GM20000 (cell line): ENCODE measurements at regions not wholly inside any gene's neighbourhood (a gene's known extent, or its start where the extent isn't known, plus 50 kb on each side); places are given as distances from the start of the nearest gene placed in this dataset.

ENCODE experiments used
- DNase-seq: peaks from one replicate; pipeline ENCODE4 v3.0.0; 2012; ENCODE audit warnings: low spot score
- CTCF ChIP-seq: IDR thresholded peaks from 2 replicates; pipeline ENCODE4 v1.5.1; 2012; ENCODE audit warnings: mild to moderate bottlenecking, control low read depth; ENCODE audit errors: extremely low read depth, missing control alignments

- DNase-seq, result no peak
- TF ChIP-seq CTCF, result no peak
Observed at GRCh38 chr9:99327667-99328066, 105.6 kb downstream of the SEC61B start.

- DNase-seq, result no peak
Observed at GRCh38 chr9:99335280-99335679, 113.2 kb downstream of the SEC61B start.

GRCh38 chr9:99336005-99336404 lies 113.9 kb downstream of the SEC61B start:
- DNase-seq, result no peak
- no peak for TF ChIP-seq CTCF

More at GRCh38 chr9:99335280-99335679, 113.2 kb downstream of the SEC61B start:
- TF ChIP-seq CTCF, result no peak

- TF ChIP-seq CTCF, result no peak
- no peak for DNase-seq
Observed at GRCh38 chr9:99336531-99336930, 114.4 kb downstream of the SEC61B start.

GRCh38 chr9:99340281-99340680 lies 118.2 kb downstream of the SEC61B start:
- no peak for TF ChIP-seq CTCF
- no peak for DNase-seq

GRCh38 chr9:99341686-99342085 lies 119.6 kb downstream of the SEC61B start:
- no peak for TF ChIP-seq CTCF
- no peak for DNase-seq

- TF ChIP-seq CTCF, result no peak
- no peak for DNase-seq
Observed at GRCh38 chr9:99345451-99345850, 123.4 kb downstream of the SEC61B start.
